ENCODE measurements at regions not wholly inside any gene's neighbourhood (a gene's known extent, or its start where the extent isn't known, plus 50 kb on each side); places are given as distances from the start of the nearest gene placed in this dataset.

DNA sequence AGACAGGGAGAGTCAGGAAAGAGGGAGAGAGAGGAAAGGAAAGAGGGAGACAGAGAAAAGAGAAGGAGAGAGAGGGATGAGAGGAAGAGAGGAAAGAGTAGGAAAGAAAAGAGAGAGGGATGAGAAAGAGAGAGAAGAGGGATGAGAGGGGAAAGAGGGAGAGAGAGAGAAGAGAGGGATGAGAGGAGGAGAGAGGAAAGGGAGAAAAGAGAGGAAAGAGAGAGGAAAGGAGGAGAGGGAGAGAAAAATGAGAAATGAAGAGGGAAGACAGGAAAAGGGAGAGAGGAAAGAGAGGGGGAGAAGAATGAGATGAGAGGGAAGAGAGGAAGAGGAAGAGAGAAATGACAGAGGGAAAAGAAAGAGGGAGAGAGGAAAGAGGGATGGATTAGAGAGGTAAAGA, 207.0 kb upstream of the SKOR2 start:
- no peak for DNase-seq

DNA sequence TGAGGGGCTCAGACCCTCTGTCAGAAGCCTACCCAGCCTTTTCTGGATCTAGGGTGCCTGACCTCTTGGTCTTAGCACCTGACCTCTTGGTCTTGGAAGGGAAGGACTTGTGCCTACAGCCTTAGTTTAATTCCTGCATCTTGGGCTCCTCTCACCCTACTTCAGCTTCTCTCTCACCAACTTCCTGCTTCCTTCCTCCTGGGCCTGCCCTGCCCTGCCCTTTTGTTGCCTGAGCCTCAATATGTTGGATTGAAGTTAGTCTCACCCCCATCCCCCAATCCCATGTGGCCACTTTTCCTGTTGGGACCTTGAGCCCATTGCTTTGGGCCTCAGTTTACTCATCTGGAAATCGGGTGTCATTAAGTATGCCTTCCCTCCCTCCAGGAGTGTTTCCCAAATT, 206.2 kb upstream of the SKOR2 start:
- no peak for DNase-seq

DNA sequence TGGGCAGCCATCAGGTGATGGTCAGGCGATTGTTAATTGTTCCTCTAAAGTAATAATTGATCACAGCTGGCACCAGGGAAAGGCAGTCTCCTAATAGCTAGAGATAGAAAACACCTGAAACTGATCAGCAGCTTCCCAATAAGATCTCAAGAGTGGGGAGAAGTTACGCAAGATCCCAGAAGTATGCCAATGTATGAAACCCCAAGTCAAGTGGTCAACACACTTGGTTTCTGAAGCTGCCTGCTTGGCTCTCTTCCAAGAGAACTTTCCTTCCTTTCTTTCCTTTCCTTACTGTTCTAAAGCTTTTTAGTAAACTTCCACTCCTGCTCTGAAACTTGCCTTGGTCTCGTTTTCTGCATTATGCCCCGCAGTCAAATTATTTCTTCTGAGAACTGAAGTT, 201.6 kb upstream of the SKOR2 start:
- DNase-seq, result no peak

GRCh38 chr18:47448956-47449355, 197.5 kb upstream of the SKOR2 start:
- DNase-seq, result no peak

DNA sequence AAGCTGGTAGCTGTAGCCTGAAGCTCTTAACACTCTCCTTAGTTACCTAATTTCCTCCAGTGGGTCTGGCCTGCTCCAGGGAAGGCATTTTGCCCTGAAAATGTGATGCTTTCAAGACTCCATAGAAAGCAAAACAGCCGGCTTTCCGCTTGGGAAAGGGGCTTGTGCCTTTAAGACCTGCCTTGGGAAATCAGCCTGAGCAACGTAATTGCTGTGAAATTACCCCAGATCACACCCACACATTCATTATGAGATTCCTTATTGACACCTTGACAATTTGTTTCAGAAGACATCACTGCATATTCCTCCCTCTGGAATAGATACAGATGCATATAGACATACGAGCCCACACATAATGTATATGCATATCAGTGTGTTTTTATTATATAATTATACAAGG, 190.5 kb upstream of the SKOR2 start:
- DNase-seq, result no peak

DNA sequence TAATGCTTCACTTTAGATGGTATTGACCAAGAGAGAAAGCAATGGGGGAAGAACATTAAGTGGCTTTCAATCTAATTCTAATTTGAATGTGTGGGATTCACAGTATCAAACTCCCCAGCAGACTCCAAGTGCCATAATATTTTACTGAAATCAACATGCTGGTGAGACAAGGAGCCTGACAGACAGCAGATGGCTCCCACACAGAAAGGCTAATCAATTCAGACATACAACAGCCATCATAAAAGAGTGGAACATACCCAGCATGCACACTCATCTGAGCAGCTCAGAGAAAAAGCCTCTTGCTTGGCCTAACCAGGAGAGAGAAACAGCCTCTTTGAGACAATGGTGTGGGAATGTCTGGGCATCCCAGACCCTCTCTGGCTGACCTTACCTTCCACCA, 186.5 kb upstream of the SKOR2 start:
- no peak for DNase-seq

GRCh38 chr18:47436871-47437270, 185.4 kb upstream of the SKOR2 start:
- DNase-seq, result no peak

- DNase-seq, result no peak
Observed at GRCh38 chr18:47434214-47434746, 182.8 kb upstream of the SKOR2 start.

DNA sequence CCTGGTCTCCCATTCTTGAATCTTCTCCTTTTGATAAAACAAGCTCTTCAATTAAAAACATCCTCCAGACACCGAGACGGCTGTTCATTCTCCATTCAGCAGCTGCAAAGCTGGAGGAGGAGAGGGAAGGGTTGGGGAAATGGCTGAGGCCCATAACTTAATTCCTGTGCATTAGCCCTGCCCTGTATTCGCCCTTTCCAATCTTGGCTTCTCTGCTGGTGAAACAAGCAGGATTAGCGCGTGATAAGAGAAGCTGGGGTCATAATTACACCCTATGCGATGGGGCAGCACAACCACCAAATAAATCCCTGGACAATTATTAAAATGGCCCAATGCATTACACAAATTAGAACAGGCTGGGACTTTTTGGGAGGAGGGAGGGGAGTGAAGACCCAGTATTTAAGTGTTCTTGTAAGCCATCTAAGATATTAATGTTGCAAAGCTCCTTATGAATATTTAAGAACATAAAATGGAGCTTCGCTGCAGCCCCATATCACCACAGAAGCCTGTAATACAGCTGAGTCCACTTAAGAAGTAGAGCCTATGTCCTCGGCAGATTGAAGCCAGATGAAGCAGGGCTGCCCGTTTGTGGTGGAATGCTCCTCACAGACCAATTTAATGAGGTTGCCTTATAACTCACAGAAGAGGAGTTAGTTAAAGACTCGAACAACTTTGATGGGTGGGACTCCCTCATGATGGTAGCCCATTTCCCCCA, 176.6 kb upstream of the SKOR2 start:
- no peak for DNase-seq

DNA sequence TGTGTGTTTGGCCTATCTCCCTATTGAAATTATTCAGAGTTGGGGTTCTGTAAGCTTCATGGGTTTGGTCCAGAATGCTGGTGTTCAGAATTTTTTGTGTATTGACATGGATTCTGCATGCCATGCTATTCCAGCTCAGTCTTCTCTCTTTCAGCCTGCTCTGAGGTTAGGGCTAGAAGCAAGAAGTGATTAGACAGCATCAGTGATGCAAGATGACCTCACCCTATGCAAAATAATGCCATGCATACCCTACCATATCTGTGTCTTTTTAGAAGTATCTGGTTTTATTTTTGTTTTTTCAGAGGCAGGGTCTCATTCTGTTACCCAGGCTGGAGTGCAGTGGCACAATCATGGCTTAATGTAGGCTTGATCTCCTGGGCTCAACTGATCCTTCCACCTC, 175.6 kb upstream of the SKOR2 start:
- DNase-seq, result no peak

- no peak for DNase-seq
Observed at GRCh38 chr18:47425365-47425764, 173.9 kb upstream of the SKOR2 start.

DNA sequence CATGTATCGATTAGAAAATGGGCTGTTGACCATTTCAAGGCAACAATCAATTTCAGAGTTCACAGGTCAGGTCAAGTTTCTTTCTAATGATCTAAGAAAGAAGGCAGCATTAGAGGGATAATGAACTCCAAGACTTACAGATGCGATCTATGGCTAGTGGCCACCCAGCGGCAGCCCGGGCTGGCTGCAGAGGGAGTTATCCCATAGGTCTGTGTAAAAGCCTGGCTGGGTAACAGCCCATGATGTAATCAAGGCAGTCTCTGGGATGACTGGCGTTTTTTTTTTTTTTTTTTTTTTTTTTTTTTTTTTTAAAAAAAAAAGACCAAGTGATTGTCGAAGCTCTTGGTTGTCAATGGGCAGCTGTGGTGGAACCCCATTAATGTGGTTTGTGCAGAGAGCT, 171.1 kb upstream of the SKOR2 start:
- peak; percentile 2 for DNase-seq

DNA sequence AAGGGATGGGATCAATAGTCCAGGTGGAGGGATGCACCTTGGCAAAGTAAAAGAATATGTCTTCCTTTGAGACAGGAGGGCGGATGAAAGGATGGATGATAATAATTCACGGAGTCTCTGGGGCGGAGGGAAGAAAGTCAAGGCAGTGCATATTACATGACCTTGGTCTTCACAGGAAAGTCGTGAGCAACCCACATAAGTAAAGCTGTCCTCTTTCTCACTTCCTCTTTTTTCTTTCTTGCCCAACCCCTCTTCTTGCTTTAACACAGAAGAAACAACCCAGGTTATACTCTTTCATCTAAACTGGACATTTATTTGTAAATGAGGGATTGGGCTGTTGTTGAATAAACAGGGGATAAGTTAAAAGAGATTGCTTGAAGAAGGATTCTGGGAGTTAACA, 168.7 kb upstream of the SKOR2 start:
- peak; percentile 61 for DNase-seq

GRCh38 chr18:47418746-47419145, 167.3 kb upstream of the SKOR2 start:
- DNase-seq, result peak; percentile 49

DNA sequence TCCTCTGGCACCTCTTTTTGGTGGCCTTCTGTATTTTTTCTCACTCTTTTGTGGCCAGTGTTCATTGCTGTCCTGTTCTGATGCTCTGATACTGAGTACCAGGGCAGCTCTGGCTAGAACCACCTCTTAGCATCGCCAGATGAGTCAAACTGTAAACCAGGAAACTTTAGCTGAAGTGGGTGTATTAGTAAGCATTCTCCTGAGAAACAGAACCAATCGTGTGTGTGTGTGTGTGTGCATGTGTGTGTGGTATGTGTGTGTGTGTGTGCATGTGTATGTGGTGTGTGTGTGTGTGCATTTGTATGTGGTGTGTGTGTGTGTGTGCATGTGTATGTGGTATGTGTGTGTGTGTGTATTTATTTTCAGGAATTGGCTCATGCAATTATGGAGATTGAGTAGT, 166.3 kb upstream of the SKOR2 start:
- no peak for DNase-seq

GRCh38 chr18:47415881-47416280, 164.4 kb upstream of the SKOR2 start:
- DNase-seq, result no peak

DNA sequence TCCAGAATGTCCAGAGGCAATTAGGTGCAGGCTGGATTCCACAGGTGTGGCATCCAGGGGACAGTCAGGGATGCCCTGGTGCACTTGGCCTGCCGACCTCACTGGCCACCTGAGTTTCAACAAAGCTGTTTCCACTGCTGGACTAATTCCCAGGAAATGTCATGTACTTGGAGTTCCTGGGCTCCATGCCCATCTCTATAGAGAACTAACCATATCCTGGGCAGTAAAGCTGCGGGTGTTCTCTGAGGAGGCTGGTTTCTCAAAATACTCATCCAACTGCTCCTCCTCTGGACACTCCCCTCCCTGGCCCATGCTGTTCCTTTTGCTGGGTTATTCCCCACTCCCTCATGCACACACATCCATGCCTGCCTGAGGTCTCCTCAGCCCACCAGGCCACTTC, 161.9 kb upstream of the SKOR2 start:
- no peak for DNase-seq

DNA sequence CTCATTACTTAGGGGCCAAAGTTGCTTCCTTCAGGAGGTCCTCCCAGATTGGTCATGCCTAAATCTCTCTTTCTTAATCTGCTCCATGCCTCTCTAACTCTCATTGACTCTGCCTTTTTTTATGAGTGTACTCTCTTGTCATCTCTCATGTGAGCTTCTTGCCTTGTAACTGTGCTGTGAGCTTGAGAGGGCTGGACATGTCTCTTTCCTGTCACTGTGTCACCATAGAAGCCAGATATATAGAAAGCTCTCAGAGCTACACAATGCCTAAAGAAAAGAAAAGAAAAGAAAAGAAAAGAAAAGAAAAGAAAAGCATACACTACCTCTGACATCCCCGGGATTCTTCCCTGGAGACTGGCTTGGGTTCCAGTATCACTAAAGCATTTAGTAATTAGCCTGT, 161.5 kb upstream of the SKOR2 start:
- DNase-seq, result no peak

DNA sequence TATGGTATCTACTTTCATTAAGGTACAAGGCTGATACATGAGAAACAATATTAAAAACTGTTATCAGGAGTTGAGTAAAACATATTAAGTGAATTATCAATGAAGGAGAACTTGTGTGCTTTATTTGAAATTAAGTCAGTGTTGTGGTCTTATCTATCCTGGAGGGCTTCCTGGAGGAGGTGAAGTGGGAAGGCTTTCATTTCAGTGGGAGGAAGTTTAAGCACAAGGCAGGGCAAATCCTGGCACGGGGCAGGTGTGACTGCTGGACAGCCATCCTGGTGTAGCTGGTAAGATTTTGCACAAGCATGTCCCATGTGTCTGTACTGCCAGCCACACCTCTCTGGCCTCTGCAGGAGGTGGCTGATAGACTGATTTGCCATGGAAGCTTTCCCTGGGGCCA, 159.7 kb upstream of the SKOR2 start:
- no peak for DNase-seq

- DNase-seq, result no peak
Observed at GRCh38 chr18:47410139-47410538, 158.7 kb upstream of the SKOR2 start.

DNA sequence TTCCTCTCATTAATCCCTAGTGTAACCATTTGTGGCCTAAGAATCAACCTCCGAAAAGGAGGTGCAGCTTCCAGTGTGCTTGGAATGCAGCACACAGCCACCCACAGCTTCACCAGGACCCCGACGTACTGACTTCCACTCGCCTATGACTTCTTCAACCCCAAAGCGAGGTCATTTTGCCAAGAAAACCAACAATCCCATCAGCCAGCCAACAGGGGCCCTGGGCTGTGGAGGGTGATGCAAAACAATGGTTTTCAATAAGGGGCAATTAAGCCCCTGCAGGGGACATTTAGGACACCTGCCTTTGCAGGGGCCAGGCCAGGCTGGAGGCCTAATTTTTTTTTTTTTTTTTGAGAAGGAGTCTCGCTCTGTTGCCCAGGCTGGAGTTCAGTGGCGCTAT, 158.1 kb upstream of the SKOR2 start:
- no peak for DNase-seq

GRCh38 chr18:47407736-47408135, 156.3 kb upstream of the SKOR2 start:
- no peak for DNase-seq

DNA sequence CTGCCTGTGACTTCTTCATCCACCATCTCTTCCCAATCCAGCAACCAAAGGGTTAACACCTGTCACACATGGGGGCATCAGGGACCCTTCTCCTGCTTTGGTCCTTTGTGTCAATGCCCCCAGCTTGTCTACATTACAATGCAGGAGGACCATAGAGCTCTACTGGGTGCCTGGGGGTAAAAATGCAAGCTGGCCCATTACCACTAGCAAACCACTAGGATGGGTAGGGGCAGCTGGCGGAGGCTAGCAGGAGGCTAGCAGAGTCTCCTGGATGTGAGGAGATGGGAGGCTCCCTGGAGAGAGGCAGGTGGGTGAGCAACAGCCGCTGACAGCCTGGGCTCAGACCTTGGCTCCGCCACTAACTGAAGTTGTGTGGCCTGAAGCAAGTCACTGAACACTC, 153.4 kb upstream of the SKOR2 start:
- no peak for DNase-seq

DNA sequence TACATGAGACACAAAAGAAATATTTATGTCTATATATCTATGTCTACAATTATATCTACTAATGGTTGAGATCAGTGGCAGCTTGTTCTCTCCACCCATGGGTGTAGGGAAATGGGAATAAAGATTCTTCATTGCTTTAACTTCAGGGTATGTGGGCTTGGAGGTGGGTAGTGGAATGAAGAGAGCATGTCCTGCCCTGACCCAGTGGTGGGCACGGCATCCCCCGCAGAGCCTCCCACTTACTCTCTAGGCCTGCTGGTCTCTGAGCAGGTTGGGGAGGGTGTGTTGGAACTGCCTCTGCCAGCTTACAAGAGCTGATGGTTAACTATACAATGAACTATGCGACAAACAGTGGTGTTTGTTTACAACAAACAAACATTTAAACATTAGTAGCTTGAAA, 152.5 kb upstream of the SKOR2 start:
- no peak for DNase-seq

GRCh38 chr18:47403317-47403716, 151.9 kb upstream of the SKOR2 start:
- DNase-seq, result no peak
